ENCODE measurements at regions not wholly inside any gene's neighbourhood (a gene's known extent, or its start where the extent isn't known, plus 50 kb on each side); places are given as distances from the start of the nearest gene placed in this dataset.

- TF ChIP-seq KLF17 (tag by site-specific recombination; IDR thresholded peaks at IDR 0.05) (no peak), PRDM1 (tag by site-specific recombination; IDR thresholded peaks at IDR 0.05) (no peak), ZBTB7A (tag by site-specific recombination; IDR thresholded peaks at IDR 0.05; ENCODE audit: low read depth) (no peak), CTCF (tag by site-specific recombination; IDR thresholded peaks at IDR 0.05) (no peak), ATF2 (tag by site-specific recombination; IDR thresholded peaks at IDR 0.05; ENCODE audit: low read depth) (no peak), ZNF423 (tag by site-specific recombination; IDR thresholded peaks at IDR 0.05) (no peak), ZNF449 (tag by site-specific recombination; IDR thresholded peaks at IDR 0.05) (no peak), REST (tag by site-specific recombination; IDR thresholded peaks at IDR 0.05) (no peak), ZNF677 (tag by site-specific recombination; IDR thresholded peaks at IDR 0.05) (no peak), MEIS1 (CRISPR knock-in tag; IDR thresholded peaks at IDR 0.05; ENCODE audit: borderline replicate concordance) (no peak)
Observed at GRCh38 chr5:60007729-60008128, 114.2 kb upstream of the PDE4D start.
